ENCODE measurements at regions not wholly inside any gene's neighbourhood (a gene's known extent, or its start where the extent isn't known, plus 50 kb on each side); places are given as distances from the start of the nearest gene placed in this dataset.

GRCh38 chr11:80649186-80649585 is 1208.4 kb upstream of the TENM4 start:
- TF ChIP-seq, protein P1, sequence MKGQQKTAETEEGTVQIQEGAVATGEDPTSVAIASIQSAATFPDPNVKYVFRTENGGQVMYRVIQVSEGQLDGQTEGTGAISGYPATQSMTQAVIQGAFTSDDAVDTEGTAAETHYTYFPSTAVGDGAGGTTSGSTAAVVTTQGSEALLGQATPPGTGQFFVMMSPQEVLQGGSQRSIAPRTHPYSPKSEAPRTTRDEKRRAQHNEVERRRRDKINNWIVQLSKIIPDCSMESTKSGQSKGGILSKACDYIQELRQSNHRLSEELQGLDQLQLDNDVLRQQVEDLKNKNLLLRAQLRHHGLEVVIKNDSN (IDR thresholded peaks at IDR 0.05; ENCODE audit: borderline replicate concordance, extremely low read length, insufficient read depth, low read depth, low read length) = no peak
- TF ChIP-seq CBFB (IDR thresholded peaks at IDR 0.05; ENCODE audit: low read depth) = no peak
- TF ChIP-seq, protein P2, sequence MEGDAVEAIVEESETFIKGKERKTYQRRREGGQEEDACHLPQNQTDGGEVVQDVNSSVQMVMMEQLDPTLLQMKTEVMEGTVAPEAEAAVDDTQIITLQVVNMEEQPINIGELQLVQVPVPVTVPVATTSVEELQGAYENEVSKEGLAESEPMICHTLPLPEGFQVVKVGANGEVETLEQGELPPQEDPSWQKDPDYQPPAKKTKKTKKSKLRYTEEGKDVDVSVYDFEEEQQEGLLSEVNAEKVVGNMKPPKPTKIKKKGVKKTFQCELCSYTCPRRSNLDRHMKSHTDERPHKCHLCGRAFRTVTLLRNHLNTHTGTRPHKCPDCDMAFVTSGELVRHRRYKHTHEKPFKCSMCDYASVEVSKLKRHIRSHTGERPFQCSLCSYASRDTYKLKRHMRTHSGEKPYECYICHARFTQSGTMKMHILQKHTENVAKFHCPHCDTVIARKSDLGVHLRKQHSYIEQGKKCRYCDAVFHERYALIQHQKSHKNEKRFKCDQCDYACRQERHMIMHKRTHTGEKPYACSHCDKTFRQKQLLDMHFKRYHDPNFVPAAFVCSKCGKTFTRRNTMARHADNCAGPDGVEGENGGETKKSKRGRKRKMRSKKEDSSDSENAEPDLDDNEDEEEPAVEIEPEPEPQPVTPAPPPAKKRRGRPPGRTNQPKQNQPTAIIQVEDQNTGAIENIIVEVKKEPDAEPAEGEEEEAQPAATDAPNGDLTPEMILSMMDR (IDR thresholded peaks at IDR 0.05 in 2 of 3, conservative IDR thresholded peaks at IDR 0.05 in 1 of 3; ENCODE audit: control insufficient read depth in 2 of 3, extremely low read depth in 1 of 3, insufficient read depth in 1 of 3, low read depth in 3 of 3, low read length in 3 of 3) = no peak
- TF ChIP-seq SMARCA5 (IDR thresholded peaks at IDR 0.05) = no peak
- no peak for TF ChIP-seq TCF12 (IDR thresholded peaks at IDR 0.05; ENCODE audit: low read depth, low read length)
